OCI-LY7 (cell line): ENCODE measurements at regions not wholly inside any gene's neighbourhood (a gene's known extent, or its start where the extent isn't known, plus 50 kb on each side); places are given as distances from the start of the nearest gene placed in this dataset.

Source experiments
- BruUV-seq: library from RNA; stranded (reverse); fragments of 400-500 nt; replicated peaks from 2 replicates; lab custom pipeline; 2021; lab: Mats Ljungman, UMichigan
- CTCF ChIA-PET: fragments of 300-600 bp; sonication (Branson Sonifier 250); formaldehyde crosslinking; loops from one replicate; lab custom pipeline; 2022; ENCODE audit warnings: antibody characterized with exemption; ENCODE audit not compliant: unreplicated experiment; lab: Charles Lee
- POLR2A ChIA-PET: fragments of 300-600 bp; sonication (Branson Sonifier 250); formaldehyde crosslinking; loops from one replicate; lab custom pipeline; 2022; ENCODE audit warnings: antibody characterized with exemption; lab: Charles Lee
- DNase-seq: peaks from one replicate; pipeline ENCODE4 v3.0.0-alpha.2; 2015; ENCODE audit warnings: low spot score
- H2AFZ ChIP-seq: fragments of 200-600 bp; sonication (generic), shearing (Covaris generic); 2 replicates; pipeline ENCODE4 v1.6.1; 2014; ENCODE audit warnings: mild to moderate bottlenecking, antibody characterized with exemption, low read length, moderate library complexity
- H3K27ac ChIP-seq: fragments of 200-600 bp; sonication (generic); 2 replicates; pipeline ENCODE4 v1.5.1; 2014; ENCODE audit warnings: mixed run types, low read depth, mild to moderate bottlenecking, moderate library complexity, low read length, inconsistent platforms; ENCODE audit not compliant: poor library complexity, severe bottlenecking
- H3K36me3 ChIP-seq: fragments of 200-600 bp; sonication (generic); 2 replicates; pipeline ENCODE4 v1.6.1; 2014; ENCODE audit warnings: mild to moderate bottlenecking, antibody characterized with exemption, low read length, moderate library complexity, mixed read lengths; ENCODE audit not compliant: insufficient read depth
- H3K4me1 ChIP-seq: fragments of 200-600 bp; sonication (generic); 2 replicates; pipeline ENCODE4 v1.5.1; 2014; ENCODE audit warnings: mild to moderate bottlenecking, low read length; ENCODE audit not compliant: insufficient read depth, poor library complexity, severe bottlenecking
- H3K4me2 ChIP-seq: fragments of 200-600 bp; sonication (generic); 2 replicates; pipeline ENCODE4 v1.6.1; 2014; ENCODE audit warnings: mild to moderate bottlenecking, low read length
- H3K4me3 ChIP-seq: fragments of 200-600 bp; sonication (generic); 2 replicates; pipeline ENCODE4 v1.5.1; 2014; ENCODE audit warnings: mild to moderate bottlenecking, low read depth, low read length; ENCODE audit not compliant: poor library complexity, severe bottlenecking
- H3K79me2 ChIP-seq: fragments of 200-600 bp; sonication (generic); 2 replicates; pipeline ENCODE4 v1.6.1; 2016; ENCODE audit warnings: low read depth, mild to moderate bottlenecking, low read length, moderate library complexity, mixed read lengths; ENCODE audit not compliant: insufficient read depth
- H3K9me2 ChIP-seq: fragments of 200-600 bp; sonication (generic); 2 replicates; pipeline ENCODE4 v1.6.1; 2016; ENCODE audit warnings: mild to moderate bottlenecking, low read length, mixed read lengths; ENCODE audit not compliant: insufficient read depth
- H3K9me3 ChIP-seq: fragments of 200-600 bp; sonication (generic); 2 replicates; pipeline ENCODE4 v1.6.1; 2014; ENCODE audit warnings: mild to moderate bottlenecking, mixed run types, low read length, mixed read lengths
- H4K20me1 ChIP-seq: fragments of 200-600 bp; sonication (generic); 2 replicates; pipeline ENCODE4 v1.6.1; 2014; ENCODE audit warnings: mild to moderate bottlenecking, antibody characterized with exemption, low read length, moderate library complexity, mixed read lengths; ENCODE audit not compliant: insufficient read depth
- CTCF ChIP-seq: fragments of 200-600 bp; sonication (generic); conservative IDR thresholded peaks from 2 replicates; pipeline ENCODE4 v1.5.1; 2014; ENCODE audit warnings: mild to moderate bottlenecking, antibody characterized with exemption, low read length, moderate library complexity, mixed read lengths
- EZH2phosphoT487 ChIP-seq: fragments of 200-600 bp; sonication (generic); IDR thresholded peaks from 2 replicates; pipeline ENCODE4 v1.6.1; 2018; ENCODE audit warnings: low read depth, borderline replicate concordance, mild to moderate bottlenecking, mixed run types, antibody characterized with exemption, low read length, moderate library complexity, mixed read lengths
- intact Hi-C: fragments of 100-400 bp; cut with micrococcal nuclease; formaldehyde crosslinking; loops from one replicate; pipeline ENCODE4 v1.10.0; 2022; ENCODE audit not compliant: unreplicated experiment

GRCh38 chr15:29322415-29322814 is 52.8 kb upstream of the NSMCE3 start:
- Histone ChIP-seq H3K4me1 (no peaks in the 10 kb centered on the region), H3K4me2 (no peak overlapping the region), H3K4me3 (no peak overlapping the region), H4K20me1 (no peaks in the 10 kb centered on the region), H3K9me3 (0 out of 2 replicates have a peak, but pooled peaks cover 10% of the 10 kb centered on the region), H3K9me2 (no peaks in the 10 kb centered on the region), H3K36me3 (no peaks in the 10 kb centered on the region), H3K27ac (no peak overlapping the region), H3K79me2 (no peaks in the 10 kb centered on the region), H2AFZ (no peak overlapping the region)
- POLR2A ChIA-PET: no interaction called here
- no peak for TF ChIP-seq CTCF
- TF ChIP-seq EZH2phosphoT487: no peak
- CTCF ChIA-PET: no interaction called here
- intact Hi-C loops: no loop called here
- no TSS peak for BruUV-seq
- DNase-seq: no peak

- no peaks in the 10 kb centered on the region for H3K9me2 ChIP-seq
- H4K20me1 ChIP-seq: no peaks in the 10 kb centered on the region
- no peaks in the 10 kb centered on the region for H3K36me3 ChIP-seq
- no peak overlapping the region for H3K4me2 ChIP-seq
- intact Hi-C loops: no loop called here
- H3K79me2 ChIP-seq: no peaks in the 10 kb centered on the region
- ChIA-PET CTCF (no interaction called here), POLR2A (interaction anchor here (0.7 kb wide), 1 partner anchor 12 kb away, joined by 3 read pairs; no protein-coding TSS in a partner anchor)
- no peak overlapping the region for H2AFZ ChIP-seq
- DNase-seq: no peak
- TF ChIP-seq EZH2phosphoT487 (no peak), CTCF (no peak)
- BruUV-seq: no TSS peak
- no peak overlapping the region for H3K4me3 ChIP-seq
- no peaks in the 10 kb centered on the region for H3K4me1 ChIP-seq
- H3K9me3 ChIP-seq: 0 out of 2 replicates have a peak, but pooled peaks cover under 1% of the 10 kb centered on the region
- no peak overlapping the region for H3K27ac ChIP-seq
These were observed 50.8 kb upstream of the NSMCE3 start for GRCh38 chr15:29320420-29320819.

- Histone ChIP-seq H3K9me2 (no peaks in the 10 kb centered on the region), H3K4me2 (no peak overlapping the region), H3K4me3 (no peak overlapping the region), H3K4me1 (no peaks in the 10 kb centered on the region), H2AFZ (no peak overlapping the region), H3K36me3 (no peaks in the 10 kb centered on the region), H3K27ac (no peak overlapping the region), H3K79me2 (no peaks in the 10 kb centered on the region), H4K20me1 (no peaks in the 10 kb centered on the region), H3K9me3 (no peaks in the 10 kb centered on the region)
- intact Hi-C loops: no loop called here
- ChIA-PET POLR2A (no interaction called here), CTCF (no interaction called here)
- TF ChIP-seq EZH2phosphoT487: no peak
- no peak for TF ChIP-seq CTCF
- BruUV-seq: no TSS peak
- no peak for DNase-seq
These were observed 50.2 kb upstream of the NSMCE3 start for GRCh38 chr15:29319823-29320222.
